Keratinocyte (primary cell): ENCODE measurements at regions not wholly inside any gene's neighbourhood (a gene's known extent, or its start where the extent isn't known, plus 50 kb on each side); places are given as distances from the start of the nearest gene placed in this dataset.
A peak's percentile ranks its signal among the peaks of the same experiment; 100 is the strongest.
"Not testable (repeated sequence)": the region's sequence is repeated elsewhere in the genome, so short reads cannot be mapped to it uniquely, and the experiment has no call there.

ENCODE experiments used
- DNase-seq: peaks from one replicate; pipeline ENCODE4 v3.0.0-alpha.2; 2011; ENCODE audit warnings: low read depth, missing footprints, low spot score
- FAIRE-seq: peaks from 2 replicates; lab custom pipeline; 2011; peaks lifted over from hg19 to GRCh38; lab: Jason Lieb, UNC
- H2AFZ ChIP-seq: 2 replicates; pipeline ENCODE4 v1.6.0; 2012; ENCODE audit warnings: low read length, control low read depth, inconsistent platforms; ENCODE audit not compliant: control insufficient read depth
- H3K27ac ChIP-seq: 2 replicates; pipeline ENCODE4 v1.5.1; 2011; ENCODE audit warnings: low read length; ENCODE audit not compliant: control insufficient read depth, insufficient read depth
- H3K27me3 ChIP-seq: 3 replicates; pipeline ENCODE4 v1.6.0; 2011; ENCODE audit warnings: low read length; ENCODE audit not compliant: control insufficient read depth, insufficient read depth; ENCODE audit errors: extremely low read depth
- H3K36me3 ChIP-seq, 2 experiments: 2 replicates in 1 of 2; 3 replicates in 1 of 2; pipeline ENCODE4 v1.5.1; 2011; ENCODE audit warnings: low read length in 2 of 2, mild to moderate bottlenecking in 1 of 2; ENCODE audit not compliant: control insufficient read depth in 2 of 2, insufficient read depth in 2 of 2; ENCODE audit errors: extremely low read depth in 1 of 2
- H3K4me1 ChIP-seq: 3 replicates; pipeline ENCODE4 v1.5.1; 2011; ENCODE audit warnings: low read length; ENCODE audit not compliant: control insufficient read depth, insufficient read depth; ENCODE audit errors: extremely low read depth
- H3K4me2 ChIP-seq: 3 replicates; pipeline ENCODE4 v1.6.0; 2011; ENCODE audit warnings: low read depth, low read length; ENCODE audit not compliant: control insufficient read depth, insufficient read depth; ENCODE audit errors: extremely low read depth
- H3K4me3 ChIP-seq, 3 experiments: fragments of 200-600 bp in 1 of 3; sonication (generic) in 1 of 3; 2 replicates in 2 of 3; 3 replicates in 1 of 3; pipeline ENCODE4 v1.5.1; 2011 to 2016; ENCODE audit warnings: low read length in 3 of 3, mild to moderate bottlenecking in 3 of 3, control low read depth in 2 of 3, inconsistent platforms in 1 of 3, low read depth in 1 of 3, mixed read lengths in 1 of 3, mixed run types in 1 of 3, moderate library complexity in 1 of 3; ENCODE audit not compliant: control insufficient read depth in 2 of 3, insufficient read depth in 2 of 3; ENCODE audit errors: extremely low read depth in 1 of 3
- H3K79me2 ChIP-seq: 2 replicates; pipeline ENCODE4 v1.6.0; 2012; ENCODE audit warnings: low read length; ENCODE audit not compliant: control insufficient read depth, insufficient read depth
- H3K9ac ChIP-seq: 3 replicates; pipeline ENCODE4 v1.6.0; 2011; ENCODE audit warnings: low read length; ENCODE audit not compliant: control insufficient read depth, insufficient read depth; ENCODE audit errors: extremely low read depth
- H3K9me1 ChIP-seq: 3 replicates; pipeline ENCODE4 v1.6.0; 2011; ENCODE audit warnings: low read length; ENCODE audit not compliant: control insufficient read depth, insufficient read depth; ENCODE audit errors: extremely low read depth
- H3K9me3 ChIP-seq: 2 replicates; pipeline ENCODE4 v1.5.1; 2012; ENCODE audit warnings: low read depth, low read length; ENCODE audit not compliant: control insufficient read depth
- H4K20me1 ChIP-seq: 3 replicates; pipeline ENCODE4 v1.6.0; 2011; ENCODE audit warnings: low read length; ENCODE audit not compliant: control insufficient read depth, insufficient read depth; ENCODE audit errors: extremely low read depth
- CTCF ChIP-seq, 3 experiments: IDR thresholded peaks in 1 of 3; conservative IDR thresholded peaks in 1 of 3; optimal IDR thresholded peaks in 1 of 3; 2 replicates in 2 of 3; 3 replicates in 1 of 3; pipeline versions ENCODE3 to v1.5.1; 2011; ENCODE audit warnings: low read length in 3 of 3, mild to moderate bottlenecking in 3 of 3, moderate library complexity in 2 of 3, control low read depth in 1 of 3, inconsistent platforms in 1 of 3; ENCODE audit not compliant: insufficient read depth in 2 of 3; ENCODE audit errors: extremely low read depth in 1 of 3
- EZH2 ChIP-seq: IDR thresholded peaks from one replicate; pipeline ENCODE4 v1.6.1; 2012; ENCODE audit warnings: inconsistent platforms, mild to moderate bottlenecking, low read length, moderate library complexity
- dilution Hi-C: fragments of 300-500 bp; cut with MboI; formaldehyde crosslinking; loops from one replicate; pipeline ENCODE4 v1.7.0; 2020; ENCODE audit warnings: low sequenced_read_pairs; ENCODE audit not compliant: extremely low pct_ligation_motif_present

DNA sequence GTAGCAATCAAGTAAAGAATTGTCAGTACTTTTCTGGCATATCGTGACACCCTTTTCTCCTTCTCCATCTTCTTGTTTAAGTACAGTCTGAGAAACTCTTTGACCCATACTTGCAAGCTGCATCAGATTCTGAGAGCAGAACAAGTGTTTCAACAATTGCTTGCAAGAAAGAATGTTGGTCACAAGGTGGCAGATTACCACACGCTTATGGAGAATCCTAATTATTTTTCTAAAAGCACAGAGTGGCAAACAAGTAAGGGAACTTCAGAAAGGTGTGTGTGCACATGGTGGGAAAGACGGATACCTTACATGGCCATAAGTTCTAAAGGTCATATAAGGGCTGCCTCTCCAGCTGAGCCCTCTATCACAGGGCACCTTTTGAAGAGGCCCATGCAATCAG is 136.4 kb upstream of the FGF13 start:
- no peaks in the 10 kb centered on the region for H3K9me1 ChIP-seq
- H3K79me2 ChIP-seq, result no peaks in the 10 kb centered on the region
- no peaks in the 10 kb centered on the region for H3K36me3 ChIP-seq
- H2AFZ ChIP-seq, result no peak overlapping the region
- TF ChIP-seq CTCF (optimal IDR thresholded peaks at IDR 0.05 in 1 of 3, IDR thresholded peaks at IDR 0.05 in 1 of 3, conservative IDR thresholded peaks at IDR 0.05 in 1 of 3; ENCODE audit: extremely low read depth in 1 of 3, insufficient read depth in 2 of 3, low read length in 3 of 3), result peak in 1 of 3 experiments; percentile 24
- TF ChIP-seq EZH2, result no peak
- H3K27me3 ChIP-seq, result no peaks in the 10 kb centered on the region
- H3K9me3 ChIP-seq, result no peaks in the 10 kb centered on the region
- no peak overlapping the region for H3K9ac ChIP-seq
- H3K4me2 ChIP-seq, result no peak overlapping the region
- no peak overlapping the region for H3K27ac ChIP-seq
- H3K4me3 ChIP-seq, result no peak overlapping the region
- dilution Hi-C loops, result no loop called here
- DNase-seq, result no peak
- no peaks in the 10 kb centered on the region for H3K4me1 ChIP-seq
- H4K20me1 ChIP-seq, result no peaks in the 10 kb centered on the region
- no peak for FAIRE-seq

DNA sequence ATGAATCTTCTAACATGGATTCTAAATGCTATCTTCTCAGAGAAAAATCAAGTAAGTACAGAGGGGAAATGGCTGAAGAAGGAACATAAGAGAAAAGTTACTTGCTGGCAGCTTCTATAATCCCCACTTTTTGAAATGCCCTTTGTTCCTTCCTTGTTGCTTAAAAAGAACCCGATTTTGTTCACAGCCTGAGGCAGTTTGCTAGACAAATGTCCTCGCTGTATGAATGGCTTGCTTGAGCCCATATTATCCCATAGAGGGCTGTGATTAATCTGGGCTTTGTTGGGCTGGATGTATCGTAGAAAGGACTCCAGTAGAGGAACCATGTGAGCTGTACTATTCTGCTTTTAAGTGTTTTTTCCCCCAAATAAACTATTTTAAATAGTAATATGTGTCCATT is 134.3 kb upstream of the FGF13 start:
- TF ChIP-seq CTCF (optimal IDR thresholded peaks at IDR 0.05 in 1 of 3, IDR thresholded peaks at IDR 0.05 in 1 of 3, conservative IDR thresholded peaks at IDR 0.05 in 1 of 3; ENCODE audit: extremely low read depth in 1 of 3, insufficient read depth in 2 of 3, low read length in 3 of 3) (no peak), EZH2 (no peak)
- Histone ChIP-seq H3K9me1 (no peaks in the 10 kb centered on the region), H3K27ac (no peak overlapping the region), H3K9me3 (no peaks in the 10 kb centered on the region), H3K4me3 (no peak overlapping the region), H3K79me2 (no peaks in the 10 kb centered on the region), H3K36me3 (no peaks in the 10 kb centered on the region), H3K4me2 (no peak overlapping the region), H3K4me1 (no peaks in the 10 kb centered on the region), H3K9ac (no peak overlapping the region), H3K27me3 (no peaks in the 10 kb centered on the region), H2AFZ (no peak overlapping the region), H4K20me1 (no peaks in the 10 kb centered on the region)
- no peak for FAIRE-seq
- DNase-seq, result no peak
- dilution Hi-C loops, result no loop called here

DNA sequence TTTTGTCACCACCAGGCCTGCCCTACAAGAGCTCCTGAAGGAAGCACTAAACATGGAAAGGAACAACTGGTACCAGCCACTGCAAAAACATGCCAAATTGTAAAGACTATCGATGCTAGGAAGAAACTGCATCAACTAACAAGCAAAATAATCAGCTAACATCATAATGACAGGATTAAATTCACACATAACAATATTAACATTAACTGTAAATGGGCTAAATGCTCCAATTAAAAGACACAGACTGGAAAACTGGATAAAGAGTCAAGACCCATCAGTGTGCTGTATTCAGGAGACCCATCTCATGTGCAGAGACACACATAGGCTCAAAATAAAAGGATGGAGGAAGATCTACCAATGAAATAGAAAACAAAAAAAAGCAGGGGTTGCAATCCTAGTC is 95.9 kb upstream of the FGF13 start:
- H3K4me2 ChIP-seq, H3K4me1 ChIP-seq, H3K9me3 ChIP-seq, DNase-seq, H2AFZ ChIP-seq, H3K9ac ChIP-seq, H3K27me3 ChIP-seq, H3K4me3 ChIP-seq, H3K9me1 ChIP-seq, H3K79me2 ChIP-seq, H4K20me1 ChIP-seq, H3K36me3 ChIP-seq, dilution Hi-C loops, FAIRE-seq, H3K27ac ChIP-seq: not testable (repeated sequence)
